GM12872 (cell line): ENCODE measurements at regions not wholly inside any gene's neighbourhood (a gene's known extent, or its start where the extent isn't known, plus 50 kb on each side); places are given as distances from the start of the nearest gene placed in this dataset.

Experiments used
- TF ChIP-seq, protein P1 (sequence below): IDR thresholded peaks from 3 replicates; pipeline ENCODE4 v1.5.1; 2011; ENCODE audit warnings: low read depth, mild to moderate bottlenecking, low read length, moderate library complexity; ENCODE audit not compliant: insufficient read depth

DNA sequence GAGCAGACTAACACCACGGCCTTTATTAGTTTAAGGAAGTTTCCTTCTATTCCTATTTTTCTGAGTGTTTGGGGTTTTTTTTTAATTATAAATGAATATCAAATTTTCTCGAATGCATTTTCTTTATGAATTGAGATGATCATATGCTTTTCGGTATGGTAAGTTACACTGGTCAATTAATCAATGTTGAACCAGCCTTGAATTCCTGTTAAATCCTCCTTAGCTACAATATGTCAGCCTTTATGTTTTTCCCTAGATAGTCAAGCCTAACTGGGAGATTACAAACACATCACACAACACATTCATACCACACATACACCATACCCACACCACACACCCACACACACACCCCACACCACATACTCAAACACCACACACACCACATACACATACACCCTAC is 247.6 kb downstream of the BRD1 start:
- TF ChIP-seq, protein P1, sequence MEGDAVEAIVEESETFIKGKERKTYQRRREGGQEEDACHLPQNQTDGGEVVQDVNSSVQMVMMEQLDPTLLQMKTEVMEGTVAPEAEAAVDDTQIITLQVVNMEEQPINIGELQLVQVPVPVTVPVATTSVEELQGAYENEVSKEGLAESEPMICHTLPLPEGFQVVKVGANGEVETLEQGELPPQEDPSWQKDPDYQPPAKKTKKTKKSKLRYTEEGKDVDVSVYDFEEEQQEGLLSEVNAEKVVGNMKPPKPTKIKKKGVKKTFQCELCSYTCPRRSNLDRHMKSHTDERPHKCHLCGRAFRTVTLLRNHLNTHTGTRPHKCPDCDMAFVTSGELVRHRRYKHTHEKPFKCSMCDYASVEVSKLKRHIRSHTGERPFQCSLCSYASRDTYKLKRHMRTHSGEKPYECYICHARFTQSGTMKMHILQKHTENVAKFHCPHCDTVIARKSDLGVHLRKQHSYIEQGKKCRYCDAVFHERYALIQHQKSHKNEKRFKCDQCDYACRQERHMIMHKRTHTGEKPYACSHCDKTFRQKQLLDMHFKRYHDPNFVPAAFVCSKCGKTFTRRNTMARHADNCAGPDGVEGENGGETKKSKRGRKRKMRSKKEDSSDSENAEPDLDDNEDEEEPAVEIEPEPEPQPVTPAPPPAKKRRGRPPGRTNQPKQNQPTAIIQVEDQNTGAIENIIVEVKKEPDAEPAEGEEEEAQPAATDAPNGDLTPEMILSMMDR, result no peak

DNA sequence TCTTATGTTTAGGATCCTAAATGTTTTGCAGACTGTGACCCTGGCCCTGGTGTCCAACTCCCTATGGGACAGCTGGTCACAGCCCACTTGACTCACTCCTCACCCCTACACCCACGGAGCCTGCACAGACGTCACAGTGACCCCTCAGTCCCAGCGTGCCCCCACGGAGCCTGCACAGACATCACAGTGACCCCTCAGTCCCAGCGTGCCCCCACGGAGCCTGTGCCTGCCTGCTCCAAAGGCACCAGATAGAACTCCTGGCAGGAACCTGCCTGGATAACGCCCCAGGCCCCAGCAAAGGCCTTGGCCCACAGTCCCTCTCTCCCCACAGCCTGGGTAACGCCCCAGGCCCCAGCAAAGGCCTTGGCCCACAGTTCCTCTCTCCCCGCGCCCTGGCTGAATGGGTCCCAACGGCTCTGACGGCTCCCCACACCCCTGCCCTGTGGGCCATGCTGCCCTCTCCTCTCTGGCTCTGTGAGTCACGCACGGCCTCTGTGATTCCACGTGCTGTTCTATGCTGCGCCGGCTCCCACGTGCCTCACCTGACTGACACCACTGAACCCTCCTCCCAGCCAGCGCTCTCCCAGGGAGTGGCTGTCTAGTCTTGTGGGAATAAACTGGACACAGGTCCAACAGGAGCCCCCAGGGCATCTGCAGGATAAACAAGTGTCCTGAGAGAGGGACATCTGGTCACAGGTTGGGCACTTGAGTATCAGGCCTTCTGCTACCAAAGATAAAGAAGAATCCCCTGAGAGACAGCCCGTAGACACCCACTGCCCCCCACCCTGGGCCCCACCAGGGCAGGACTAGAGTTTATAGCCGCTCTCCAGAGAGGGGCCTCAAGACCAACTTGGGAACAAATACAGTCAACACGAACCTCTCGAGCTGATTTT is 250.3 kb downstream of the BRD1 start:
- TF ChIP-seq, protein P1, result no peak

DNA sequence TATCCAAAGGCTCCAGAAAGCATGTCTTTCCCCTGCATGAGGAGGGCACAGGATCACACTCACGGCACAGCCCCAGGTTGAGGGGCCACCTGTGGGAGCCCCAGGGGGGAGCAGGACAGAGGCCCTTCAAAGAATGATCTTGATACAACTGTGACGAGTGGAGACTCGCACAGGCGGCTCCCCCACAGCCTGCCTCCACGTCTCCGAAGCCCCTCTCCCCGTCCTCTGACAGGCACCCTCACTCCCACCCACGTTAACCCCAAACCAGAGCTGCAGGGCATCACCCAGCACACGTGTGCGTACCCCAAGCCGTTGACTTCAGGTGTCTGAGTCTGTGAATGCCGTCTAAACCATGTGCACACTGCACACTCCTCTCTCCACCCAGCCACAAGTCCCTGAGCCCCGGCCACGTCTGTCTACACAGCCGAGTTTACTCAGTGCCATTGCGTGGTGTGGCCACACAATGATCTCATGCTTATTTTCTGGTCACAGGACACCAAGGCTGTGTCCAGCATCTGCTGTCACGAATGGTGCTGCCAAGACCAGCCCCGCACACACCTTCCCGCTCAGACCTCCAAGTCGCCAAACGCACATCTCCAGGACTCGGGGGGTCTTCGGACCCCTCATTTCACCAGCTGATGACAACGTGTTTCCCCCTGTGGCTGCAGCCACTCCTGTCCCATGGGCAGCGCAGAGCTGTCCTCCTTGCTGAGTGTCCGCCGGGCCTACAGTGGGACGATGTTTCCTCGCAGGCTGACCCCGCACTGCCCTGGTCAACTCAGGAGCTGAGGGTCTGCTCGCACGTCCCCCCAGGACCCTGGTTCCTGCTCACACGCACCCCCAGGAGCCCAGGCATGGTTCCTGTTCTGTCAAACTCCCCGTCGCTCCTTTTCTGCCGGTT is 251.2 kb downstream of the BRD1 start:
- TF ChIP-seq, protein P1, result no peak

DNA sequence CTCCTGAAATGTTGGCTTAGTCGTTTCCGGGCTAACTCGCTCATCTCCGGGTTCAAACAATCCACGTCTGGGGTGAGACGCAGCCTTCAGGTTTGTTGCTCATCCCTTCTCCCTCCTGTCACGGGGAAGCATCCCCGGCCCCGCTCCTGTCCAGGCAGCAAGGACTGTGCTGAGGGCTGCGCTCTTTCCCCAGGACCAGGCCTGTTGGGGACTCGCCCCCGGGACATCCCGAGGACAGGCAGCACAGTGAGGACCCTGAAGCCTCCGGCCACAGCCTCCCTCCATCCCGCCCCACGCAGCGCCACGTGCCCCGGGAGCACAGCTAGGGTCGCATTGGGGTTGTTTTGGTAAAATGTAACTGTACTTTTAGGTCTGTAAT is 252.0 kb downstream of the BRD1 start:
- TF ChIP-seq, protein P1, result no peak

DNA sequence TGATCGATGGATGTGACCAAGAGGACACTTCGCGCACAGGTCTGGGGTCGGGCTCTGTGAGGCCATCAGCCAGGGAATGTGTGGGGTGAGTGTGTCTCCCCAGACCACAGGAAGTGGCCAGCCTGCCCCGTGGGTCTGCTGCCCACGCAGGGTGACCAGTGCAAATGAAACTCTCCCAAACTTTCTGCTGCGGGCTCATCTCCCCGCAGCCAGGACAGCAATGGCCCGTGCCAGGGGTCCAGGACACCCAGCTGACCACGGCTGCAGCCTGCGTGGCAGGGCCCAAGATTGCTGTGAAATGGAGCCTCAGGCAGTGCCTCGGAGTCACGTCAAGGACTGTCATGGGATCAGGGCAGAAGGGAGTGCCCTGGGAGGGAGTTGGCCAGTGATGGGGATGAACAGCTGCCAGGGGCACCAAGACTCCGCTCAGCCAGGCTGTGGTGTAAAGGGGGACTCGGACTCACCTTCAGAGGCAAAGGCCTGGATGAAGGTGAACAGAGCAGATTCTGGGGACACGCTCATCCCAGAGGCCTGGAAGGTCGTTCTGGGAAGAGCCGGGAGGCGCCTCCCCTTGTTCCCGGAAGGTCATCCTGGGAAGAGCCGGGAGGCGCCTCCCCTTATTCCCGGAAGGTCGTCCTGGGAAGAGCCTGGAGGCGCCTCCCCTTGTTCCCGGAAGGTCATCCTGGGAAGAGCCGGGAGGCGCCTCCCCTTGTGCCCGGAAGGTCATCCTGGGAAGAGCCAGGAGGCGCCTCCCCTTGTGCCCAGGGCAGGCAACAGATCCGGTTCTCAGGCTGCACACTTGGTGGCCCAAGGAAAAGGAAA is 252.6 kb downstream of the BRD1 start:
- TF ChIP-seq, protein P1, result no peak

DNA sequence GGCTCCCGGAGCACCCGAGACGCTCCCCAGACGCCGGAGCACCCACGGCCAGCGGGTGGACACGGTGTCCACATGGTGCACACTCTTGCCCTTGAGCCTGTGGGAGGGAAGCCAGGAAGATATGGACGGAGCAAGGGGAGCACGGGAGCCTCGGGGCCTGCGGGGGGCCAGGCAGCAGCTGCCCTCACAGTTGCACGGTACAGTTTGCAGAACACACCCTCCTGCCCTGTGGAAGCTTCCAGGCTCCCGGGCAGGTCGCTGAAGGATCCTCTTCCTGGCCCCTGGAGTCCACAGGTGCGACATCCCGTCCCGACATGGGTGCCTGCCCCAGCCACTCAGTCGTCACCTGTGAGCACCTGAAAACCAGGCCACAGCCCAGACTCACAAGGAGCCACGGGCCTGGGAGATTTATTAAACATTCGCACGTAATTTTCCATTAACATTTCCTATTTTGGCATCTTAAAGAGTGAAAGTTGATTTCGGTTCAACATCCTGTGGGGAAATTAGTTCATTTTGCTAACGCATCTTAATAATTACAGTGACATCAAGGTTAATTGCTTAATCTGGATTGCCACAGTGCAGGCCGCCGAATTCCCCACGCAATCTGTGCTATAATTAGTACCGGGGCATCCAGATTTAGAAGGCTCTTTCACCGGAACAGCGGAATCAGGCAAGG is 253.3 kb downstream of the BRD1 start:
- TF ChIP-seq, protein P1, result no peak
